ENCODE measurements at regions not wholly inside any gene's neighbourhood (a gene's known extent, or its start where the extent isn't known, plus 50 kb on each side); places are given as distances from the start of the nearest gene placed in this dataset.

GRCh38 chr1:63087966-63088365, 234.4 kb upstream of the FOXD3 start:
- Mint-ChIP-seq H3K4me1 (ENCODE audit: low read depth) (no peaks in the 10 kb centered on the region), H3K9me3 (no peaks in the 10 kb centered on the region), H3K36me3 (ENCODE audit: low read depth) (no peaks in the 10 kb centered on the region), H3K4me3 (no peak overlapping the region), H3K27ac (no peak overlapping the region), H3K27me3 (peaks cover 8% of the 10 kb centered on the region)
- intact Hi-C loops (cut with micrococcal nuclease) = no loop called here
- ChIA-PET POLR2A (interaction anchor here (0.7 kb wide), 1 partner anchor 8 kb away, joined by 3 read pairs; no protein-coding TSS in a partner anchor), CTCF (no interaction called here)
- ATAC-seq (no peak), DNase-seq (no peak)
- no peak for TF ChIP-seq CTCF (IDR thresholded peaks at IDR 0.05)

- CTCF ChIA-PET = no interaction called here
- no peaks in the 10 kb centered on the region for H3K9me3 Mint-ChIP-seq
These were observed 223.2 kb upstream of the FOXD3 start for GRCh38 chr1:63099188-63099587.

GRCh38 chr1:63101336-63101735, 221.0 kb upstream of the FOXD3 start:
- POLR2A ChIA-PET = no interaction called here
- no peak for DNase-seq
- peaks cover 13% of the 10 kb centered on the region for H3K27me3 Mint-ChIP-seq
- no peaks in the 10 kb centered on the region for H3K9me3 Mint-ChIP-seq
- H3K36me3 Mint-ChIP-seq (ENCODE audit: low read depth) = no peaks in the 10 kb centered on the region
- intact Hi-C loops (cut with micrococcal nuclease) = no loop called here
- TF ChIP-seq CTCF (IDR thresholded peaks at IDR 0.05) = no peak
- CTCF ChIA-PET = no interaction called here
- H3K4me1 Mint-ChIP-seq (ENCODE audit: low read depth) = no peaks in the 10 kb centered on the region
- H3K27ac Mint-ChIP-seq = no peak overlapping the region
- no peak overlapping the region for H3K4me3 Mint-ChIP-seq
- no peak for ATAC-seq

More at GRCh38 chr1:63099188-63099587, 223.2 kb upstream of the FOXD3 start:
- Mint-ChIP-seq H3K27ac (no peak overlapping the region), H3K27me3 (peaks cover 12% of the 10 kb centered on the region), H3K36me3 (ENCODE audit: low read depth) (no peaks in the 10 kb centered on the region), H3K4me1 (ENCODE audit: low read depth) (no peaks in the 10 kb centered on the region), H3K4me3 (no peak overlapping the region)
- no peak for TF ChIP-seq CTCF (IDR thresholded peaks at IDR 0.05)
- POLR2A ChIA-PET = no interaction called here
- intact Hi-C loops (cut with micrococcal nuclease) = no loop called here
- no peak for DNase-seq
- ATAC-seq = no peak

- intact Hi-C loops (cut with micrococcal nuclease) = no loop called here
- ChIA-PET CTCF (no interaction called here), POLR2A (no interaction called here)
- Mint-ChIP-seq H3K9me3 (no peaks in the 10 kb centered on the region), H3K4me1 (ENCODE audit: low read depth) (no peaks in the 10 kb centered on the region), H3K4me3 (no peak overlapping the region), H3K27me3 (peaks cover 13% of the 10 kb centered on the region), H3K36me3 (ENCODE audit: low read depth) (no peaks in the 10 kb centered on the region), H3K27ac (no peak overlapping the region)
- TF ChIP-seq CTCF (IDR thresholded peaks at IDR 0.05) = no peak
- ATAC-seq = no peak
- no peak for DNase-seq
These were observed 218.7 kb upstream of the FOXD3 start for GRCh38 chr1:63103682-63104081.

GRCh38 chr1:63107066-63107465, 215.3 kb upstream of the FOXD3 start:
- Mint-ChIP-seq H3K4me1 (ENCODE audit: low read depth) (no peaks in the 10 kb centered on the region), H3K36me3 (ENCODE audit: low read depth) (no peaks in the 10 kb centered on the region), H3K27me3 (peaks cover 19% of the 10 kb centered on the region), H3K27ac (no peak overlapping the region), H3K9me3 (no peaks in the 10 kb centered on the region), H3K4me3 (no peak overlapping the region)
- no peak for TF ChIP-seq CTCF (IDR thresholded peaks at IDR 0.05)
- intact Hi-C loops (cut with micrococcal nuclease) = no loop called here
- ATAC-seq (no peak), DNase-seq (no peak)
- CTCF ChIA-PET = no interaction called here
- POLR2A ChIA-PET = no interaction called here

All from activated CD8-positive, alpha-beta T cell treated with anti-CD3 and anti-CD28 coated beads for 36 hours (primary cell).